ENCODE measurements at regions not wholly inside any gene's neighbourhood (a gene's known extent, or its start where the extent isn't known, plus 50 kb on each side); places are given as distances from the start of the nearest gene placed in this dataset.

GRCh38 chr3:144294659-144295538, 323.3 kb downstream of the DIPK2A start:
- DNase-seq (ENCODE audit: unreplicated experiment), result no peak
- intact Hi-C loops (cut with micrococcal nuclease), result no loop called here
- Mint-ChIP-seq H3K4me3 (ENCODE audit: unreplicated experiment) (no peak overlapping the region), H3K9me3 (ENCODE audit: unreplicated experiment) (peaks cover 9% of the 10 kb centered on the region), H3K27me3 (ENCODE audit: insufficient read depth, unreplicated experiment) (peaks cover 3% of the 10 kb centered on the region), H3K4me1 (ENCODE audit: insufficient read depth, unreplicated experiment) (no peaks in the 10 kb centered on the region), H3K27ac (ENCODE audit: low read depth, unreplicated experiment) (no peak overlapping the region), H3K36me3 (ENCODE audit: insufficient read depth, unreplicated experiment) (no peaks in the 10 kb centered on the region)
- TF ChIP-seq CTCF (IDR thresholded peaks at IDR 0.05; ENCODE audit: unreplicated experiment), result no peak
- ChIA-PET POLR2A (no interaction called here), CTCF (no interaction called here)
- no TSS peak for BruUV-seq (replicated peaks)

- ChIA-PET POLR2A (no interaction called here), CTCF (interaction anchor here (0.6 kb wide), 1 partner anchor 36 kb away, joined by 3 read pairs; no protein-coding TSS in a partner anchor)
- Mint-ChIP-seq H3K36me3 (ENCODE audit: insufficient read depth, unreplicated experiment) (no peaks in the 10 kb centered on the region), H3K27ac (ENCODE audit: low read depth, unreplicated experiment) (no peak overlapping the region), H3K9me3 (ENCODE audit: unreplicated experiment) (peaks cover 15% of the 10 kb centered on the region), H3K4me1 (ENCODE audit: insufficient read depth, unreplicated experiment) (no peaks in the 10 kb centered on the region), H3K4me3 (ENCODE audit: unreplicated experiment) (no peak overlapping the region), H3K27me3 (ENCODE audit: insufficient read depth, unreplicated experiment) (peaks cover 10% of the 10 kb centered on the region)
- no peak for DNase-seq (ENCODE audit: unreplicated experiment)
- TF ChIP-seq CTCF (IDR thresholded peaks at IDR 0.05; ENCODE audit: unreplicated experiment), result no peak
- intact Hi-C loops (cut with micrococcal nuclease), result no loop called here
- no TSS peak for BruUV-seq (replicated peaks)
Measured at GRCh38 chr3:144295613-144296012, 324.0 kb downstream of the DIPK2A start.

GRCh38 chr3:144296808-144297207, 325.2 kb downstream of the DIPK2A start:
- ChIA-PET CTCF (no interaction called here), POLR2A (interaction anchor here (0.5 kb wide), 1 partner anchor 242 kb away, joined by 3 read pairs; no protein-coding TSS in a partner anchor)
- no peak for TF ChIP-seq CTCF (IDR thresholded peaks at IDR 0.05; ENCODE audit: unreplicated experiment)
- Mint-ChIP-seq H3K4me1 (ENCODE audit: insufficient read depth, unreplicated experiment) (no peaks in the 10 kb centered on the region), H3K27ac (ENCODE audit: low read depth, unreplicated experiment) (no peak overlapping the region), H3K36me3 (ENCODE audit: insufficient read depth, unreplicated experiment) (no peaks in the 10 kb centered on the region), H3K27me3 (ENCODE audit: insufficient read depth, unreplicated experiment) (peaks cover 14% of the 10 kb centered on the region), H3K9me3 (ENCODE audit: unreplicated experiment) (peaks cover 15% of the 10 kb centered on the region), H3K4me3 (ENCODE audit: unreplicated experiment) (no peak overlapping the region)
- no peak for DNase-seq (ENCODE audit: unreplicated experiment)
- BruUV-seq (replicated peaks), result no TSS peak
- intact Hi-C loops (cut with micrococcal nuclease), result no loop called here

GRCh38 chr3:144301863-144302262, 330.2 kb downstream of the DIPK2A start:
- DNase-seq (ENCODE audit: unreplicated experiment), result no peak
- TF ChIP-seq CTCF (IDR thresholded peaks at IDR 0.05; ENCODE audit: unreplicated experiment), result no peak
- intact Hi-C loops (cut with micrococcal nuclease), result no loop called here
- Mint-ChIP-seq H3K4me1 (ENCODE audit: insufficient read depth, unreplicated experiment) (no peaks in the 10 kb centered on the region), H3K27ac (ENCODE audit: low read depth, unreplicated experiment) (no peak overlapping the region), H3K9me3 (ENCODE audit: unreplicated experiment) (peaks cover 8% of the 10 kb centered on the region), H3K4me3 (ENCODE audit: unreplicated experiment) (no peak overlapping the region), H3K36me3 (ENCODE audit: insufficient read depth, unreplicated experiment) (no peaks in the 10 kb centered on the region), H3K27me3 (ENCODE audit: insufficient read depth, unreplicated experiment) (peaks cover 14% of the 10 kb centered on the region)
- BruUV-seq (replicated peaks), result no TSS peak
- ChIA-PET POLR2A (no interaction called here), CTCF (interaction anchor here (0.7 kb wide), 1 partner anchor 183 kb away, joined by 4 read pairs; no protein-coding TSS in a partner anchor)
